Endodermal cell (in vitro differentiated cells): ENCODE measurements at regions not wholly inside any gene's neighbourhood (a gene's known extent, or its start where the extent isn't known, plus 50 kb on each side); places are given as distances from the start of the nearest gene placed in this dataset.

ENCODE experiments used
- DNase-seq: peaks from one replicate; pipeline ENCODE4 v3.0.0-alpha.2; 2017
- H3K27ac ChIP-seq: 2 replicates; pipeline ENCODE4 v1.5.1; 2013; ENCODE audit warnings: mild to moderate bottlenecking, low read depth, low read length, moderate library complexity
- H3K27me3 ChIP-seq: 2 replicates; pipeline ENCODE4 v1.6.1; 2013; ENCODE audit warnings: mild to moderate bottlenecking, low read length, moderate library complexity; ENCODE audit not compliant: insufficient read depth, control insufficient read depth, poor library complexity, severe bottlenecking
- H3K36me3 ChIP-seq: 2 replicates; pipeline ENCODE4 v1.7.0; 2013; ENCODE audit warnings: mild to moderate bottlenecking, low read length, moderate library complexity; ENCODE audit not compliant: control insufficient read depth, insufficient read depth
- H3K4me1 ChIP-seq: one replicate; pipeline ENCODE4 v1.7.0; 2013; ENCODE audit warnings: low read length; ENCODE audit not compliant: control insufficient read depth, insufficient read depth
- H3K4me3 ChIP-seq: 2 replicates; pipeline ENCODE4 v1.5.1; 2013; ENCODE audit warnings: mild to moderate bottlenecking, low read length, moderate library complexity
- H3K9ac ChIP-seq: 2 replicates; pipeline ENCODE4 v1.6.1; 2013; ENCODE audit warnings: mild to moderate bottlenecking, low read length, moderate library complexity; ENCODE audit not compliant: poor library complexity, severe bottlenecking; ENCODE audit errors: extremely low read depth
- H3K9me3 ChIP-seq: 2 replicates; pipeline ENCODE4 v1.6.1; 2013; ENCODE audit warnings: mild to moderate bottlenecking, low read length, moderate library complexity; ENCODE audit not compliant: control insufficient read depth
- H3K27ac Mint-ChIP-seq: 2 replicates; pipeline ENCODE4 v1.8.0; 2020; ENCODE audit warnings: mixed read lengths
- H3K27me3 Mint-ChIP-seq: 2 replicates; pipeline ENCODE4 v1.8.0; 2021; ENCODE audit warnings: mild to moderate bottlenecking, mixed read lengths; ENCODE audit not compliant: insufficient read depth
- H3K36me3 Mint-ChIP-seq: 2 replicates; pipeline ENCODE4 v1.8.0; 2020; ENCODE audit warnings: low read depth, mixed read lengths
- H3K4me1 Mint-ChIP-seq: 2 replicates; pipeline ENCODE4 v1.8.0; 2020; ENCODE audit warnings: mixed read lengths
- H3K4me3 Mint-ChIP-seq: 2 replicates; pipeline ENCODE4 v1.8.0; 2020; ENCODE audit warnings: mild to moderate bottlenecking, moderate library complexity, mixed read lengths
- H3K9me3 Mint-ChIP-seq: 2 replicates; pipeline ENCODE4 v1.8.0; 2020; ENCODE audit warnings: mild to moderate bottlenecking, mixed read lengths
- CTCF ChIP-seq: fragments of 200-600 bp; sonication (generic); conservative IDR thresholded peaks from 2 replicates; pipeline ENCODE4 v1.5.0; 2021; ENCODE audit warnings: antibody characterized with exemption, mild to moderate bottlenecking
- WGBS, 2 experiments: methylation state at CpG; one replicate each; pipeline versions ENCODE4 v1.1.5 to v1.1.7; 2013; ENCODE audit warnings: missing lambda C conversion rate in 2 of 2, mixed read lengths in 1 of 2; ENCODE audit not compliant: insufficient coverage in 1 of 2, insufficient read length in 1 of 2; 5-methylcytosine and 5-hydroxymethylcytosine counted together

GRCh38 chr20:11015440-11015839 lies 341.6 kb upstream of the JAG1 start:
- WGBS, 2 experiments: 86 to 100% methylated on average over 3 to 4 of the region's 4 CpGs
- H3K4me3 Mint-ChIP-seq: no peak overlapping the region
- Histone ChIP-seq H3K36me3 (no peaks in the 10 kb centered on the region), H3K4me1 (no peaks in the 10 kb centered on the region), H3K9ac (no peak overlapping the region), H3K9me3 (no peaks in the 10 kb centered on the region), H3K27me3 (no peaks in the 10 kb centered on the region), H3K27ac (no peak overlapping the region), H3K4me3 (no peak overlapping the region)
- DNase-seq: no peak
- no peak overlapping the region for H3K27ac Mint-ChIP-seq
- no peaks in the 10 kb centered on the region for H3K27me3 Mint-ChIP-seq
- peaks cover 2% of the 10 kb centered on the region for H3K4me1 Mint-ChIP-seq
- no peaks in the 10 kb centered on the region for H3K36me3 Mint-ChIP-seq
- TF ChIP-seq CTCF: no peak
- H3K9me3 Mint-ChIP-seq: no peaks in the 10 kb centered on the region

GRCh38 chr20:11017446-11017845 lies 343.6 kb upstream of the JAG1 start:
- TF ChIP-seq CTCF: no peak
- Mint-ChIP-seq H3K4me1 (peaks cover 2% of the 10 kb centered on the region), H3K36me3 (no peaks in the 10 kb centered on the region), H3K27me3 (no peaks in the 10 kb centered on the region), H3K4me3 (no peak overlapping the region), H3K27ac (no peak overlapping the region), H3K9me3 (no peaks in the 10 kb centered on the region)
- Histone ChIP-seq H3K9me3 (no peaks in the 10 kb centered on the region), H3K4me1 (no peaks in the 10 kb centered on the region), H3K9ac (no peak overlapping the region), H3K27ac (no peak overlapping the region), H3K27me3 (no peaks in the 10 kb centered on the region), H3K4me3 (no peak overlapping the region), H3K36me3 (no peaks in the 10 kb centered on the region)
- WGBS, 2 experiments: 84 to 90% methylated on average over 3 to 4 of the region's 4 CpGs
- DNase-seq: no peak

- TF ChIP-seq CTCF: no peak
- Mint-ChIP-seq H3K27ac (no peak overlapping the region), H3K9me3 (no peaks in the 10 kb centered on the region), H3K27me3 (no peaks in the 10 kb centered on the region), H3K4me1 (peaks cover 2% of the 10 kb centered on the region), H3K36me3 (no peaks in the 10 kb centered on the region), H3K4me3 (no peak overlapping the region)
- no peaks in the 10 kb centered on the region for H3K9me3 ChIP-seq
- 92 to 95% methylated on average over 5 to 6 of the region's 6 CpGs for WGBS, 2 experiments
- no peaks in the 10 kb centered on the region for H3K27me3 ChIP-seq
- no peak overlapping the region for H3K4me3 ChIP-seq
- no peak for DNase-seq
- no peak overlapping the region for H3K27ac ChIP-seq
- no peak overlapping the region for H3K9ac ChIP-seq
- H3K4me1 ChIP-seq: no peaks in the 10 kb centered on the region
- no peaks in the 10 kb centered on the region for H3K36me3 ChIP-seq
These were observed 344.9 kb upstream of the JAG1 start for GRCh38 chr20:11018668-11019170.
